Stimulated activated CD8-positive, alpha-beta memory T cell treated with anti-CD3 and anti-CD28 coated beads, Interleukin-12 subunit alpha, Interleukin-12 subunit beta, amount 100 ng/mL, for 24 hours (primary cell): ENCODE measurements at regions not wholly inside any gene's neighbourhood (a gene's known extent, or its start where the extent isn't known, plus 50 kb on each side); places are given as distances from the start of the nearest gene placed in this dataset.
"Not testable (repeated sequence)": the region's sequence is repeated elsewhere in the genome, so short reads cannot be mapped to it uniquely, and the experiment has no call there.

Experiments
- DNase-seq: peaks from one replicate; pipeline ENCODE4 v3.0.0-alpha.2; 2020; ENCODE audit errors: extremely low read depth

GRCh38 chr21:5065240-5066211 lies 5455.9 kb upstream of the TPTE start:
- not testable (repeated sequence) for DNase-seq

- not testable (repeated sequence) for DNase-seq
These were observed 5454.6 kb upstream of the TPTE start for GRCh38 chr21:5066682-5067251.

GRCh38 chr21:5067326-5068048 lies 5453.9 kb upstream of the TPTE start:
- DNase-seq = not testable (repeated sequence)

GRCh38 chr21:5068649-5069048 lies 5452.7 kb upstream of the TPTE start:
- not testable (repeated sequence) for DNase-seq

- not testable (repeated sequence) for DNase-seq
These were observed 5450.2 kb upstream of the TPTE start for GRCh38 chr21:5071180-5071579.

- DNase-seq = not testable (repeated sequence)
These were observed 5444.5 kb upstream of the TPTE start for GRCh38 chr21:5076854-5077253.

- DNase-seq = not testable (repeated sequence)
These were observed 5442.0 kb upstream of the TPTE start for GRCh38 chr21:5079361-5079760.

- not testable (repeated sequence) for DNase-seq
These were observed 5441.4 kb upstream of the TPTE start for GRCh38 chr21:5080015-5080414.

- DNase-seq = not testable (repeated sequence)
These were observed 5437.1 kb upstream of the TPTE start for GRCh38 chr21:5084246-5084645.

- not testable (repeated sequence) for DNase-seq
These were observed 5435.9 kb upstream of the TPTE start for GRCh38 chr21:5085456-5085855.

- DNase-seq = not testable (repeated sequence)
These were observed 5435.0 kb upstream of the TPTE start for GRCh38 chr21:5086416-5086815.

- DNase-seq = not testable (repeated sequence)
These were observed 5432.6 kb upstream of the TPTE start for GRCh38 chr21:5088820-5089219.

- not testable (repeated sequence) for DNase-seq
These were observed 5431.8 kb upstream of the TPTE start for GRCh38 chr21:5089399-5090089.

GRCh38 chr21:5090132-5091079 lies 5431.0 kb upstream of the TPTE start:
- not testable (repeated sequence) for DNase-seq

GRCh38 chr21:5091274-5091673 lies 5430.1 kb upstream of the TPTE start:
- not testable (repeated sequence) for DNase-seq

GRCh38 chr21:5095628-5096027 lies 5425.8 kb upstream of the TPTE start:
- not testable (repeated sequence) for DNase-seq

GRCh38 chr21:5098010-5098743 lies 5423.2 kb upstream of the TPTE start:
- not testable (repeated sequence) for DNase-seq

GRCh38 chr21:5100604-5101174 lies 5420.7 kb upstream of the TPTE start:
- not testable (repeated sequence) for DNase-seq

- DNase-seq = peak; percentile 46
These were observed 5419.6 kb upstream of the TPTE start for GRCh38 chr21:5101749-5102148.
